AG04449 (cell line): ENCODE measurements at regions not wholly inside any gene's neighbourhood (a gene's known extent, or its start where the extent isn't known, plus 50 kb on each side); places are given as distances from the start of the nearest gene placed in this dataset.
"Not testable (repeated sequence)": the region's sequence is repeated elsewhere in the genome, so short reads cannot be mapped to it uniquely, and the experiment has no call there.

Experiments used
- CTCF ChIA-PET: fragments of 350-600 bp; formaldehyde crosslinking; extraction: SDS; loops from one replicate; lab custom pipeline; 2021; ENCODE audit warnings: antibody characterized with exemption; lab: Yijun Ruan, JAX
- POLR2A ChIA-PET: fragments of 400-600, 350-600 bp; formaldehyde crosslinking; extraction: SDS; loops from one replicate; lab custom pipeline; 2020; ENCODE audit warnings: antibody characterized with exemption, inconsistent platforms; lab: Yijun Ruan, JAX
- DNase-seq: peaks from one replicate; pipeline ENCODE4 v3.0.0-alpha.2; 2010; ENCODE audit warnings: low read depth, low spot score
- H3K4me3 ChIP-seq: 2 replicates; pipeline ENCODE4 v1.5.1; 2011; ENCODE audit warnings: low read depth, mild to moderate bottlenecking, control low read depth, low read length
- TF ChIP-seq, protein P1 (sequence below): IDR thresholded peaks from one replicate; pipeline ENCODE4 v1.5.1; 2011; ENCODE audit warnings: mild to moderate bottlenecking, moderate library complexity, low read length, control low read depth, inconsistent platforms; ENCODE audit not compliant: insufficient read depth; ENCODE audit errors: missing control alignments

GRCh38 chr5:14025569-14026286 is 81.2 kb upstream of the DNAH5 start:
- no peak for DNase-seq
- TF ChIP-seq, protein P1, sequence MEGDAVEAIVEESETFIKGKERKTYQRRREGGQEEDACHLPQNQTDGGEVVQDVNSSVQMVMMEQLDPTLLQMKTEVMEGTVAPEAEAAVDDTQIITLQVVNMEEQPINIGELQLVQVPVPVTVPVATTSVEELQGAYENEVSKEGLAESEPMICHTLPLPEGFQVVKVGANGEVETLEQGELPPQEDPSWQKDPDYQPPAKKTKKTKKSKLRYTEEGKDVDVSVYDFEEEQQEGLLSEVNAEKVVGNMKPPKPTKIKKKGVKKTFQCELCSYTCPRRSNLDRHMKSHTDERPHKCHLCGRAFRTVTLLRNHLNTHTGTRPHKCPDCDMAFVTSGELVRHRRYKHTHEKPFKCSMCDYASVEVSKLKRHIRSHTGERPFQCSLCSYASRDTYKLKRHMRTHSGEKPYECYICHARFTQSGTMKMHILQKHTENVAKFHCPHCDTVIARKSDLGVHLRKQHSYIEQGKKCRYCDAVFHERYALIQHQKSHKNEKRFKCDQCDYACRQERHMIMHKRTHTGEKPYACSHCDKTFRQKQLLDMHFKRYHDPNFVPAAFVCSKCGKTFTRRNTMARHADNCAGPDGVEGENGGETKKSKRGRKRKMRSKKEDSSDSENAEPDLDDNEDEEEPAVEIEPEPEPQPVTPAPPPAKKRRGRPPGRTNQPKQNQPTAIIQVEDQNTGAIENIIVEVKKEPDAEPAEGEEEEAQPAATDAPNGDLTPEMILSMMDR = no peak
- ChIA-PET CTCF (no interaction called here), POLR2A (no interaction called here)
- no peak overlapping the region for H3K4me3 ChIP-seq

DNA sequence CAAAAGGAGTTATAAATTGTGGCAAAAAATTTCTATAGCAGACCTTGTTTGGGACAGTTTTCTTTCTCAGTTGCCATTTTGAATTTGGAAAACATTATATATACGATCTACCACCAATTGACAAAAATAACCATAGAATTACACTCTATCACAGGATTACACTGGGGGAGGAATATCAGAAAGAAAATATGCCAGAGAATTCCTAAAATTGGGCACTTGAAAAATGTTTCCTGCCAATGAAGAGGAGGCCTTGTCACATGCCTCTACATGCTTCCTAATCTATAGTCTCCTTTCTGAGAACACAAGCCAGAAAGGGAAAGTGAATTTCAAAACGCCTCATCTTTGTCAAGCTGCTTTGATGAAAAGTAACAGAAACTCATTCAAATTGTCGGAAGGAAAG is 78.5 kb upstream of the DNAH5 start:
- no peak overlapping the region for H3K4me3 ChIP-seq
- ChIA-PET CTCF (interaction anchor here (1.2 to 2.1 kb wide), 2 partner anchors 8 to 247 kb away, joined by 4 to 5 read pairs; no protein-coding TSS in a partner anchor), POLR2A (no interaction called here)
- DNase-seq = no peak
- TF ChIP-seq, protein P1 = no peak

GRCh38 chr5:14020944-14021343 is 76.5 kb upstream of the DNAH5 start:
- POLR2A ChIA-PET, DNase-seq, H3K4me3 ChIP-seq: not testable (repeated sequence)
- CTCF ChIA-PET = interaction anchor here (1.0 to 1.3 kb wide), 2 partner anchors 9 to 12 kb away, joined by 3 to 4 read pairs; no protein-coding TSS in a partner anchor

DNA sequence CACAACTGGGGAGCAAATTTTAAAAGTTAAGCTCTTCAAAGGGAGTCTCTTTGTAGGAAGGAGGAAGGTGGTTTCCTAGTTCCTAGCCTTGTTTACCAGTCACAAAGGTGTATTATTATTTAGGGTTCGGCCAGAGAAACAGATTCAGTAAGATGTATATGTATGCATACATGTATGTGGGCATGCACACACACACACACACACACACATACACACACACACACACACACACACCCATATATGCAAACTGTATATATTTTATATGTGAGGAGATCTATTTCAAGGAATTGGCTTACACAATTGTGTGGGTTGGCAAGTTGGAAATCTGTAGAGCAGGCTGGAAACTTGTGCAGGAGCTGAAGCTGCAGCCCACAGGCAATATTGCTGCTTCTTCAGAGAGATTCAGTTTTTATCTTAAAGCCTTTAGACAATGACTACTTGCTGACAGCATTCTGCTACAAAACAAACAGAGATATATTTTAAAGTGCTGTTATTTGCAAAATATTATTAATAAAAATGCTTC is 75.3 kb upstream of the DNAH5 start:
- no peak for DNase-seq
- POLR2A ChIA-PET = no interaction called here

DNA sequence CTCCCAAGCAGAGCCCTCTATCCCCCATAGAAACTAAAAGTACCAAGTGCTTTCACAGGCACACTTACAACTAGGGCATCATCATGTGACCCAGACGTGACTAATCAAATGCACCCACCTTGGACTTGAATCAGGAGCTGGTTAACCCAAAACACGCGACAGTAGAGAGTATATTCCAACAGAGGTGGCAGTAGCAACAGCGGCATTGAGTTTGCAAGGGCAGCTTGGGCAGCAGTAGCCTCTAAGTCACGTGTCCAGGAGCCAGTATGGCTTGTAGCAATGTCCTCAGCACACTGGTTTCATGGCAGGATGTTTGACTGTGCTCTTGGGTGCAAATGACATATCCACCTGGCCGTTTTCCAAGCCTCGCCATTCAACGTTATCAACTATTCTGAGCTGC is 73.4 kb upstream of the DNAH5 start:
- ChIA-PET POLR2A (no interaction called here), CTCF (interaction anchor here (1.6 kb wide), 1 partner anchor 91 kb away, joined by 5 read pairs; no protein-coding TSS in a partner anchor)
- TF ChIP-seq, protein P1 = no peak
- no peak overlapping the region for H3K4me3 ChIP-seq
- no peak for DNase-seq

More for the DNA sequence above, 75.3 kb upstream of the DNAH5 start:
- TF ChIP-seq, protein P1 = no peak
- H3K4me3 ChIP-seq = no peak overlapping the region
- CTCF ChIA-PET = interaction anchor here (1.0 kb wide), 1 partner anchor 13 kb away, joined by 3 read pairs; no protein-coding TSS in a partner anchor

DNA sequence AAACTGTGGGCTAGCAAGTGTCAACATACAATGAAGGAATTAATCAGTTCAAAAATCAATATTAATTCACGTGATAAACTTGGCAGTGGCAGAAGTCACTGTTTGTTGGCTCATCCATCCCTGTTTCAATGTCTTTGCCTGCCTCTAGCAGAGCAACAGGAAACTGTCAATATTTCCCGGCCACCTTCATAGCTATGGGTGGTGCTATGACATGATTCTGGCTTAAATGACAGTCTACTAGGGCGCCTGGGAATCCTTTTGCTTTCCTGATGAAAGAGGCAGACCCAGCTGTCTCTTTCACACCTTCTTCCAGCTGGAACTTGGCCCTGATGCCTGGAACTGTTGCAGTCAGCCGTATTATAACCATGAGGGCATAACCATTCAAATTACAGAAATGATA is 72.1 kb upstream of the DNAH5 start:
- POLR2A ChIA-PET = no interaction called here
- no peak overlapping the region for H3K4me3 ChIP-seq
- CTCF ChIA-PET = no interaction called here
- DNase-seq = no peak
- TF ChIP-seq, protein P1 = no peak
